B cell (primary cell): ENCODE measurements at regions not wholly inside any gene's neighbourhood (a gene's known extent, or its start where the extent isn't known, plus 50 kb on each side); places are given as distances from the start of the nearest gene placed in this dataset.

Experiments
- EZH2 ChIP-seq: IDR thresholded peaks from 2 replicates; pipeline ENCODE4 v1.6.1; 2012; ENCODE audit warnings: borderline replicate concordance, low read depth, mild to moderate bottlenecking, moderate library complexity, low read length; ENCODE audit not compliant: insufficient read depth, poor library complexity, severe bottlenecking
- TF ChIP-seq, protein P1 (sequence below): fragments of 200-600 bp; IDR thresholded peaks from one replicate; pipeline ENCODE4 v1.8.0; 2022; ENCODE audit warnings: antibody characterized with exemption, mild to moderate bottlenecking

DNA sequence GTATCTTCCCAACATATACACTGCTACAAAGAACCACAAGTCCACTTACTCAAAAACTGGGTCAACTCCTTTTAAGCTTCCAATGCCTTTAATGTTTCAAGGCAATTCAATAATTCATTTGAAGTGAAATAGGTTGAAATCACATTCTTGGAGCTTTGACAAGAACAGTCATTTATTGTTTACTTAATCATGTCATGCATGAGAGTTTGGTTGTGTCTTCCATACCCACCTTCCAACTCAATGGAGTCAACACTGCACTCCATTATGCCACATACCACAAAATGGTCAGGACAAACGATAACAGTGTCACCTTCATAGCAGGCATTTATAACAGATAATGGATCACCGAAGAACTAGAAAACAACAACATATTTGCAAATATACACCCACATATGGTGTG is 506.3 kb downstream of the UQCRFS1 start:
- TF ChIP-seq, protein P1, sequence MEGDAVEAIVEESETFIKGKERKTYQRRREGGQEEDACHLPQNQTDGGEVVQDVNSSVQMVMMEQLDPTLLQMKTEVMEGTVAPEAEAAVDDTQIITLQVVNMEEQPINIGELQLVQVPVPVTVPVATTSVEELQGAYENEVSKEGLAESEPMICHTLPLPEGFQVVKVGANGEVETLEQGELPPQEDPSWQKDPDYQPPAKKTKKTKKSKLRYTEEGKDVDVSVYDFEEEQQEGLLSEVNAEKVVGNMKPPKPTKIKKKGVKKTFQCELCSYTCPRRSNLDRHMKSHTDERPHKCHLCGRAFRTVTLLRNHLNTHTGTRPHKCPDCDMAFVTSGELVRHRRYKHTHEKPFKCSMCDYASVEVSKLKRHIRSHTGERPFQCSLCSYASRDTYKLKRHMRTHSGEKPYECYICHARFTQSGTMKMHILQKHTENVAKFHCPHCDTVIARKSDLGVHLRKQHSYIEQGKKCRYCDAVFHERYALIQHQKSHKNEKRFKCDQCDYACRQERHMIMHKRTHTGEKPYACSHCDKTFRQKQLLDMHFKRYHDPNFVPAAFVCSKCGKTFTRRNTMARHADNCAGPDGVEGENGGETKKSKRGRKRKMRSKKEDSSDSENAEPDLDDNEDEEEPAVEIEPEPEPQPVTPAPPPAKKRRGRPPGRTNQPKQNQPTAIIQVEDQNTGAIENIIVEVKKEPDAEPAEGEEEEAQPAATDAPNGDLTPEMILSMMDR, result no peak
- no peak for TF ChIP-seq EZH2
